RPMI8226 (cell line): ENCODE measurements at regions not wholly inside any gene's neighbourhood (a gene's known extent, or its start where the extent isn't known, plus 50 kb on each side); places are given as distances from the start of the nearest gene placed in this dataset.
A peak's percentile ranks its signal among the peaks of the same experiment; 100 is the strongest.

Source experiments
- DNase-seq: peaks from one replicate; pipeline ENCODE4 v3.0.0-alpha.2; 2015

DNA sequence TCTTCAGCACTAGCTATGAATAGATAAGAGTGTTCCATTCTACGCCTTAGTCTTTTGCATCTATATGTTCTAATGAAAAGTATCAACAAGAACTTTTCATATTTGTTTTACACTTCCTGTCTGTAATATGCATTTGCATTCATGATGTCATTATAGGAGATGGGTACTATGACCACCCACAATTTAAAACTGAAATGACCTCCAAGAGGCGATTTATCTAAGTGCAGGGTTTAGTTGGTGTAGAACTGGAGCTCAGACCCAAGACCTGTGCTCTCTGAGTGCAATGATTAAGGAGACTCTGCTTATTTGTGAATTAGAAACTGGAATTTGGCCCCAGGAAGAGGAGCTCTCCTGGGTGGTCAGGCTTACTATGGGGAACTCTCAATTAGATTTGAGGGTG is 289.1 kb downstream of the ETS1 start:
- DNase-seq, result no peak

DNA sequence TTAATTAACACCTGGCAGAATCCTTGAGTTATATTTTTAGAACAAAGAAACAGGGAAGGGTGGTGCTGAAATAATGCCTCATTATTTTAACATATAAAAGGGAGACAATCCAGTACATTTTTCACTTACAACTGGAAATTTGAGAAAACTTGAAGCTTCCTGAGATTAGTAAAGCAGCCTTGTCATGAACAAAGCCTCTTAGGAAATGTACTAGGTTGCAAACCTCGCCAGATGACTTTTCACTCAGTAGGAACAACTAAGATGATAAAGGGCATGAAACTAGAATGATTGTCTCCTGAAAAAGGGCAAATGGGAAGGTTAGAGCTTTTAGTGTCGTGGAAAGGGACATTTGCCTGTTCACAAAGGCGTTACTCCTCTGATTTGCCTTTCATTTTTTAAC is 289.6 kb downstream of the ETS1 start:
- no peak for DNase-seq

DNA sequence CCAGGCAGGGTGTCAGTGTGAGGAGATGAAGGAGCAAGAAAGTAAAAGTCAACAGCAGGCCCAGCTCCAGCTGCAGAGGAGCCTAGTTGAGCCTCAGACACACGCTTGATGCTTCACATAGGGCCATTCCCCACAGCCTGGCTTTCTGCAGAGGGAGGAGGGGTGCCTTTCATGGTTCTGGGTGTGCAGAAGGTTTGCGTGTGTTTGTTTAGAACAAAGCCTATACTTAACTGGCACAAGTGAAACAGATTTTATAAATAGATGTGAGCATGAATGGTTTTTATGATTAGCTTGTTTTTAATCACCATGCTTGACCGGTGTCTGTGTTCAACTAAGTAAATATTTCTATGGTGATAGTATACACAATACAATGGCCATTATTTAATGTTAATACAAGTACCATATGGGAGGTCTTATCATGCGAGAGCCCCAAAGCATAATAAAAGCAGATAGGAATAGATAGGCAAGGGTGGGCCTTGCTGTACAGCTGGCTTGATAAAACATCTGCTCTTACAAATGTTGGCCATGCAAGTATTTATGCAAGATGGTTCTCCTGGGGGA is 290.2 kb downstream of the ETS1 start:
- DNase-seq, result no peak

DNA sequence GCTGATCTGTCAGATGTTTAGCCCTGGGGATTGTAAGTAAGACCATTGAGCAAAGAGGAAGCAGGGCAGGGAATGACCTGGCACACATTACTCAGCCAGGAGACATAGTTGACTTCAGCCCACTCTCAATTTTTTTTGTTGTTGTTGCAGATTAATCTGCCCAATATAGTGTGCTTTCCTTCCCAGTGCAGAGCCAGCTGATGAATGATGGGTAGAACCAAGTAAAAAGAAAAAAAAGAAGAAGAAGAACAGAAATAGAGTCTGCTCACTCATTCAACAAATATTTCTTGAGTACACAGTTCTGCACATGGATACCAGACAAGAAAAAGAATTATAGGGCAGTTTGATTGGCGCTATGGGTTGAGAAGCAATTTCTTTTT is 292.7 kb downstream of the ETS1 start:
- no peak for DNase-seq

DNA sequence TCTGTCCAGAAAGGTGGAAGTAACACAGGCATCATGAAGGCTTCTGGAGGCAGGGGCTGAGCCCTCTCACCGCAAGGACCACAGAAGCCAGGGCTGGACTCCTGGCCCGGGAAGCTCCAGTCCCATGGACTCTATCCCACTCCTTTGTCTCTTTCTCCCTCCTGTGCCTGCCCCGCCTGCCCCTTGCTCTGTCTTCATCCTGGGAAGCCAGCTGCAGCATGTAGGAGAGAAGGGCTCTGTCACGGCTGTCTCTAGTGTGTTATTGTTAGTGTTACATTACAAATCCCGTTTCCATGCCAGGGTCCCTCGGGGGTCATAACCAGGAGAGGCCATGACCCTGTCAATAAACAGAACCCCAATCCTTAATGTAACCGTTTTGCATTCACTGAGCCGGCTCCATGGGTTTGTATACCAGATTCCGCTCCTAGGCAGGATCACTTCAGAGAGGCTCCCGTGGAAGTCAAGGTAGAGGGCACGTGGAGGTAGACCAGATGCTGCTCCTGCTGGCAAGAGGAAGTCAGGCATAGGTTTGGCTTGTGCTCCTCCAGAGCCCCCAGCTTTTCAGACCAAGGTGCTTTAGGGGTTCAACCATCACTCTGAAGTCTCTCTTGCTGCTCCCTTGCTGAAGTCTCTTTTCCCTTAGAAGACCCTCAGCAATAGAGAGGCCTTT is 293.2 kb downstream of the ETS1 start:
- no peak for DNase-seq

- DNase-seq, result no peak
These were observed 295.5 kb downstream of the ETS1 start for GRCh38 chr11:128291835-128292234.

- no peak for DNase-seq
These were observed 296.4 kb downstream of the ETS1 start for GRCh38 chr11:128291007-128291406.

GRCh38 chr11:128290106-128290840 is 297.1 kb downstream of the ETS1 start:
- peak; percentile 85 for DNase-seq

DNA sequence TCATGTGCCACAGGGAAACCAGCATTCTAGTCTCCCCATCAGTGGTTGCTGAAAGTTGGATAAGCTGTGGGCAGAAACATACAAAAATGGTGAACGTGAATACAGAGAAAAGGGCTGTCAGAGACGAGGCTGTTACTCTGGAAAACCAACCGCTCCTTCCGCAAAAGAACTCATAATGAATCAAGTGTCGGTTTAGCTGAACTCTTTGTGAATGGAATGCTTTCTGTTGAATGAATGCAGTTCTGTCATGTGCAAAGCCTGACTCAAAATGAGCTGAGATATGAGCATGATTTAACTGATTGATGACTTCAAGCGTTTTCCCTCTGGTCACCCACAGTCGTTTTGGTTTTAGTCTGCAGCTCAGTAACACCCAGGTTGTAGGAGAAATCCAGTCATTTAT is 298.3 kb downstream of the ETS1 start:
- no peak for DNase-seq

DNA sequence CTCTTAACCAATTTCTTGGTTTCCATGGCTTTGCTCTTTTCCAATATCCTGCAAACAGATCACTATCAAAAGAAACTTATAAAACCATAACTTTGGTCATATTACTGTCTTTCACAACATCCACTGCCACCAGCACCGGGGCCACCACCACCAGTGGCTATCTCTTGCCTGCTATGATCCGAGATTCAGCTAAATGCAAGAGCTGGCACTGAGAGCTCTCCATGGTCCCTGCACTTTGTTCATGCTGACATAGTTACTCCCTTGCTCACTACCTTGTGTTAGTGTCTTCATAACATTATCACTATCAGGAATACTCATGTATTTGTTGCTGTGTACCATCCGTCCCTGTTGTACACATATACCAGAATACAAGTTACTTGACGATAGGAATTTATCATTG is 299.0 kb downstream of the ETS1 start:
- DNase-seq, result no peak

DNA sequence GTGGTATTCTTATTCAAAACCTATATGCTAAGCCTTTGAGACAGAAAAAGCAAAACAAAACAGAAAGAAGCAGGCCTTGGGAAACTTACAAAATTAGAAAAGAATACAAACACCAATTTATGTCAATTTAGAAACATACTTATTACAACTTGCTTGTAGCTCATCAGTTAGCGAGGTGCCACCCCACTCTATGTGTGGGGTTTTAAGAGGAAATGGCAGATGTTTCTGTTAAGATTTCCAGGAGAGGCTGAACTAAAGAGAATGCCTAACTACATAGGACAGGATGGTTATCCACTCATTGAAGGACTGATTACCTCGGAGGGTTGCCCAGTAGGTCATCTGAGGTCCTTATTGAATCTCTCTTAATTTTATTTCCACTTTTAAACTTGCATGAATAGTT is 302.0 kb downstream of the ETS1 start:
- no peak for DNase-seq

- no peak for DNase-seq
These were observed 302.7 kb downstream of the ETS1 start for GRCh38 chr11:128284634-128285033.

- DNase-seq, result no peak
These were observed 303.9 kb downstream of the ETS1 start for GRCh38 chr11:128283451-128283850.

DNA sequence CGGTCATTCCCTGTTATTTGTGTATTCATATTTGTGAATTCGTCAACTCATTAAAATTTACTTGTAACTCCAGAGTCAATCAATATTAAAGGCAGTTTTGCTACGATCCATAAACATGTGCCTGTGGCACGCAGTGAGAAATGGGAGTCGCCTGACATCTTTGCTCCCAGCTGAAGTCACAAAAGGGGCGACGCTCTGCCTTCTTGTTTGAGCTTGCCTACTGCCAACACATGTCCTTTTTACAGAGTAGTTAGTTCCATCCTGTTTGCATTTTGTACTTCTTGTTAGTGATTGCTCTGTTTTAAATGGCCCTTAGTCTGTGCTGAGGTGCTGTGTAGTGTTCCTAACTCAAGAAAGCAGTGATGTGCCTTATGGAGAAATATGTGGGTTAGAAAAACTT is 305.3 kb downstream of the ETS1 start:
- no peak for DNase-seq

DNA sequence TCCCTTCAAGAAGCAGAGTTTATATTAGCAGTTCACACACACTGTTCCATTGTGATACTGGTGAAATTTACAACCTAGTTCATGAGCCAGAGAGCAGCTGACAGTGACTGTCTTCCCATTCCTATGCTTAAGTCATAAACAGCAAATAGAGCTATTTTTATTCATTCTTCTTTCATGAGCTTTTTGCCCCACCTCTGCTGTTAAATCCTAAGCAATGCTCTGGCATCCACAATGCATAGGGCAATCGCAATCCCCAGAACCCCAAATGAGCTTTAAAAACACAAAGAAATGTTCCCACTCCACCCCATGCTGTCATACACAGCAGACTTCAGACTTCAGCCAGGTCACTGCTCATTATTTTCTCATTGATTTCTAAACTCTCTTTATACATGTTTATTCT is 307.5 kb downstream of the ETS1 start:
- DNase-seq, result no peak

- no peak for DNase-seq
These were observed 313.6 kb downstream of the ETS1 start for GRCh38 chr11:128273736-128274135.

DNA sequence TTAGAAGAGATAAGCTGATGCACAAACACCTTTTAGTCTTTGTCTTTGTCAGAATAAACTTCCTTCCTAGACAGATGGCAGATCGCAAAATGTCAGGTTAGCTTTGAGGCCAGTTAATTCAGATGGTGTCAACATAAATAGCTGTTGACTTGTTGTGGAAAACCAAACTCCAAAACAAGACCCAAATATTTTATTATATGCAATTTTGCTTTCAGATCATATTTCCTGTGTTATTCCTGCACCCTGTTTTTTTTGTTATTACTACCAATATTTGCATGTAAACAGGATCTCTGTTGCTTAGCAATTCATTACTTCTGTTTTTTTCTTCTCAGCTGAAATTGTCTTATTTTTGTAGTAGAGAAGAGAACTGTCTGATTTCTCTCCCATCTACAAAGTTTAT is 316.0 kb downstream of the ETS1 start:
- no peak for DNase-seq

DNA sequence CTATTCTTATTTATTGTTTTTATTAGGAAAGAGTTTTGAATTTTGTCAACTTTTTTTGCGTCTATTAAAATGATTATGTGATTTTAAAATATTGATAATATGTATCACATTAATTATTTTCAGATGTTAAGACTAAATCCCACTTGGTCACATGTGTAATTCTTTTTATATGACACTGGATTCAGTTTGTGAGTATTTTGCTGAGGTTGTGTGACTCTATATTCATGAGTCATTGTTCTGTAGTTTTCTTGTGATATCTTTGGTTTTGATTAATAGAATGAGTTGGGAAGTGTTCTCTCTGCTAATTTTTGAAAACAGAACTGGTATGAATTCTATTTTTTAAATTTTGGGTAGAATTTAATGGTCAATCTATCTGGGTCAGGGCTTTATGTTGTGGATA is 317.9 kb downstream of the ETS1 start:
- no peak for DNase-seq

DNA sequence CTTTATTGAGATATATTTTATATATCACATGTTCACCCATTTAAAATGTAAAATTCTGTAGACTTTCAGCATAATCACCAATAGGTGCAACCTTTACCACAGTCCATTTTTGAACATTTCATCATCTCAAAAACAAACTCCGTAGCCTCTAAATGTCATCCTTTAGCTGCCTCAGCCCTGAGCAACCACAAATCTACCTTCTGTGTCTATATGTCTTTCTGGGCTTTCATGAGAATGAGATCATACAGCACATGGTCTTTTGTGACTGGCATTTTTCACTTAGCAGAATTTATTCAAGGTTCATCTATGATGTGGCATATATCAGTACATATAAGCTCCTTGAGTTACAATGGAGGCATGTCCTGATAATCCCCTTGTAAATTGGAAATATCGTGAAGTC is 320.5 kb downstream of the ETS1 start:
- DNase-seq, result no peak

DNA sequence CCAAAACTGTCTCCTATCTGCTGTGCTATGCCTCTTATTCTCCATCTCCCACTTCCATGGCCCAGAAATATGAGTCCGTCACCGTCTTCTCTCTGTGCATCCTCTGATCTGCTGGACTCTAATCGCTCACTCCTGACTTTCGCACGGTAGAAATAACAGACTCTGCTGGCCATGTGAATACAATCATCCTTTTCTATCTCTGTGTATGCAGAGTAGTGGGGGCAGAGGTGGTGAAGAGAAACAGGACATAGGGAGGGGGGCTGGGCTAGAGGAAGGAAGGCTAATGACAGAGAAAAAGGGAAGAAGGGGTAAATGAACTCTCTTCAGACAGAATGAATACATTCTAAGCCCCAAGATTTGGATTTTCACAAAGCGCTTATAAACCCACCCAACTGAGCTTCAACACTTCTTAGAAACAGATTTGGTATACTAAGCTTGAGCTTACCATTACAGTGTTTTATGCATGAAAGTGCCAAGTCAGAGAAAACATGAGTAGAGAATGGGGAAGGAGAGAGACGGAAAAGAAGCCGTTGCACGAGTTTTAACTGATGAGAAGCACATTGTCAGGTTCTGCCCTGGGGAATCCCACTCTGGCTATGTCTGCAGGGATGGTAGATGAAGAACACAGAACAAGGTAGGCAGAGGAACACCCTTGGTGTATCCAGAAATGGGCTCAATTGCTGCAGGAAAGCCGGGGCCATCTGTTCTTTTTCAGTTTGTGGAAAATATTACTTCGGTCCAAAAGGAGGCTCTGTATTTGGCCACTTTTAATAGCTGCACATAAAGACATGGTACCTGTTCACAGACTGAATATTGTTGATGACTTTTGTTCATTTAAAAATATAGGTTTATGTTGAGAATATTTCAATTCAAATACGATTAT is 324.7 kb downstream of the ETS1 start:
- no peak for DNase-seq

DNA sequence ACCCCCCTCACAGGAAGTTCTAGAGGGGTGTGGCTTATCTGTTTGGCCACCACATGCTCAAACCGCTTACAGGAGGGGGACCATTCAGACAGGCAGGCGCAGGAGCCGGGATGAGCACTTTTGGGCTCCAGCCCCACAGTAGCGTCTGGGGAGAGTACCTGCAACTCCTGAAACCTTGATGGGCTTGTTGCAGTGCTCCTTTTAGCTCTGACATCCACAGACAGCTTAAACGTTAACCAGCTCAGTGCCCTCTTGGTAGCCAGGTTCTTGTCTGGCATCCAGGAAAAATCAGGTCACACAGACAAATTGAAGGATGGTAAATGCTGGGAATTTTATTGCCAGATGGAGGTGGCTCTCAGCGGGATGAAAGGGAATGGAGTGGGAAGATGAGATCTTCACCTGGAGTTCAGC is 326.3 kb downstream of the ETS1 start:
- no peak for DNase-seq

DNA sequence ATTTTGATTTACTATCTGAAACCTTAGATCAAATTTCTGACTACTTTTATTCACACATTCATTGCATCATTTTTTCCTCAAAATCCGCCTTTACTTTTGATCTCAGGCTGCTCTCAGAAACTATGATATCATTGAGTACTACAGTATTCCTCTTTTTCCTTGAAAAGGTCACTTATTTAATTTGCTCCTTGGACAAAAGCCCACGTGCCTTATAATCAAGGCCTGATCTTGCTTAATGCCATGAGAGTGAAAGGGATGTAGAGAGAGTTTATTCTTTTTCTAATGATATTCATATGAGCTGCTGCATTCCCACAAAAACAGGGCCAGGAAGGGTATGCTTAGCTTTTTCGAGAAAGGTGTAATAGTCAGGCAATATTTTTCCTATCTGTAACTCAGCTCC is 327.0 kb downstream of the ETS1 start:
- no peak for DNase-seq

- no peak for DNase-seq
These were observed 327.5 kb downstream of the ETS1 start for GRCh38 chr11:128259816-128260215.

DNA sequence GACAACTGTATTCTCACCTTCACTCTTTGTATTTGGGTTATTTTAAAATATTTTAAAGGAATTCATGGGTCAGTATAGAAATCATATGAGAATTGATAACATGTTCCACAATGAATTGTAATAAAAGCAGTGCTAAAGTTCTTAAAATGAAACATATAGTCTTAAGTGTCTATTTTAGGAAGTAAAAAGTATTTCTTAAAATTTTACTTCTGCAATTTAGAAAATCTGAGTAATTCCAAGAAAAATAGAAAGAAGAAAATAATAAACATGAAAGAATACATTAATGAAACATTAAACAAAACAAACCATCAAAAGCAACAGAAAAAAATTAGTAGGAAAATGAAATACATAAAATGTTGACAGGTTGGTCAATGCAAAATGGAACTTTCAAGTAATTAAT is 332.4 kb downstream of the ETS1 start:
- DNase-seq, result no peak
